Mesothelial cell of epicardium (in vitro differentiated cells): ENCODE measurements at regions not wholly inside any gene's neighbourhood (a gene's known extent, or its start where the extent isn't known, plus 50 kb on each side); places are given as distances from the start of the nearest gene placed in this dataset.

Source experiments
- DNase-seq, 2 experiments: peaks; one replicate each; pipeline ENCODE4 v3.0.0; 2021; ENCODE audit warnings: low spot score in 2 of 2; ENCODE audit not compliant: unreplicated experiment in 2 of 2
- H3K27ac Mint-ChIP-seq: 2 replicates; pipeline ENCODE4 v1.8.0; 2021; ENCODE audit warnings: mixed read lengths
- H3K27me3 Mint-ChIP-seq: 2 replicates; pipeline ENCODE4 v1.8.0; 2021; ENCODE audit warnings: low read depth, mixed read lengths
- H3K36me3 Mint-ChIP-seq: 2 replicates; pipeline ENCODE4 v1.8.0; 2021; ENCODE audit warnings: mixed read lengths
- H3K4me1 Mint-ChIP-seq: 2 replicates; pipeline ENCODE4 v1.8.0; 2021; ENCODE audit warnings: mixed read lengths
- H3K4me3 Mint-ChIP-seq: 2 replicates; pipeline ENCODE4 v1.8.0; 2021; ENCODE audit warnings: mild to moderate bottlenecking, moderate library complexity, mixed read lengths
- H3K9me3 Mint-ChIP-seq: 2 replicates; pipeline ENCODE4 v1.8.0; 2021; ENCODE audit warnings: mixed read lengths
- CTCF ChIP-seq: fragments of 200-600 bp; sonication (generic); IDR thresholded peaks from one replicate; pipeline ENCODE4 v1.5.0; 2021; ENCODE audit warnings: antibody characterized with exemption; ENCODE audit not compliant: unreplicated experiment

GRCh38 chr7:81197266-81197665 lies 278.4 kb upstream of the SEMA3C start:
- H3K27ac Mint-ChIP-seq = no peak overlapping the region
- no peak for DNase-seq
- peaks cover 1% of the 10 kb centered on the region for H3K36me3 Mint-ChIP-seq
- peaks cover 13% of the 10 kb centered on the region for H3K9me3 Mint-ChIP-seq
- H3K4me1 Mint-ChIP-seq = no peaks in the 10 kb centered on the region
- H3K4me3 Mint-ChIP-seq = no peak overlapping the region
- no peaks in the 10 kb centered on the region for H3K27me3 Mint-ChIP-seq
- TF ChIP-seq CTCF = no peak

- H3K9me3 Mint-ChIP-seq = peaks cover 4% of the 10 kb centered on the region
- no peak overlapping the region for H3K27ac Mint-ChIP-seq
- no peaks in the 10 kb centered on the region for H3K27me3 Mint-ChIP-seq
Measured at GRCh38 chr7:81195033-81195432, 276.2 kb upstream of the SEMA3C start.

GRCh38 chr7:81190997-81191768 lies 272.3 kb upstream of the SEMA3C start:
- peaks cover 5% of the 10 kb centered on the region for H3K36me3 Mint-ChIP-seq
- H3K27ac Mint-ChIP-seq = no peak overlapping the region
- no peak for DNase-seq
- H3K4me3 Mint-ChIP-seq = no peak overlapping the region
- peaks cover 10% of the 10 kb centered on the region for H3K4me1 Mint-ChIP-seq
- no peaks in the 10 kb centered on the region for H3K27me3 Mint-ChIP-seq
- TF ChIP-seq CTCF = no peak
- peaks cover 3% of the 10 kb centered on the region for H3K9me3 Mint-ChIP-seq

More at GRCh38 chr7:81195033-81195432, 276.2 kb upstream of the SEMA3C start:
- Mint-ChIP-seq H3K4me3 (no peak overlapping the region), H3K36me3 (peaks cover 1% of the 10 kb centered on the region), H3K4me1 (no peaks in the 10 kb centered on the region)
- DNase-seq = no peak
- TF ChIP-seq CTCF = no peak

GRCh38 chr7:81187753-81188152 lies 268.9 kb upstream of the SEMA3C start:
- peaks cover 10% of the 10 kb centered on the region for H3K4me1 Mint-ChIP-seq
- no peak overlapping the region for H3K4me3 Mint-ChIP-seq
- peaks cover 3% of the 10 kb centered on the region for H3K9me3 Mint-ChIP-seq
- no peak for TF ChIP-seq CTCF
- peaks cover 4% of the 10 kb centered on the region for H3K36me3 Mint-ChIP-seq
- no peaks in the 10 kb centered on the region for H3K27me3 Mint-ChIP-seq
- no peak overlapping the region for H3K27ac Mint-ChIP-seq
- DNase-seq = no peak

- H3K27ac Mint-ChIP-seq = no peak overlapping the region
- no peak for DNase-seq
- H3K27me3 Mint-ChIP-seq = no peaks in the 10 kb centered on the region
- TF ChIP-seq CTCF = no peak
- H3K4me3 Mint-ChIP-seq = no peak overlapping the region
- H3K9me3 Mint-ChIP-seq = peaks cover 3% of the 10 kb centered on the region
- H3K36me3 Mint-ChIP-seq = peaks cover 4% of the 10 kb centered on the region
- H3K4me1 Mint-ChIP-seq = peaks cover 10% of the 10 kb centered on the region
Measured at GRCh38 chr7:81186691-81187090, 267.8 kb upstream of the SEMA3C start.
